ES-I3 (cell line): ENCODE measurements at regions not wholly inside any gene's neighbourhood (a gene's known extent, or its start where the extent isn't known, plus 50 kb on each side); places are given as distances from the start of the nearest gene placed in this dataset.
A peak's percentile ranks its signal among the peaks of the same experiment; 100 is the strongest.

ENCODE experiments used
- H3K36me3 ChIP-seq: 2 replicates; pipeline ENCODE4 v1.6.1; 2013; ENCODE audit warnings: mild to moderate bottlenecking, low read length, control low read depth, moderate library complexity; ENCODE audit not compliant: insufficient read depth
- H3K4me1 ChIP-seq: 2 replicates; pipeline ENCODE4 v1.6.1; 2013; ENCODE audit warnings: mild to moderate bottlenecking, control low read depth, low read length; ENCODE audit not compliant: insufficient read depth
- H3K9ac ChIP-seq: 2 replicates; pipeline ENCODE4 v1.6.1; 2013; ENCODE audit warnings: low read depth, mild to moderate bottlenecking, low read length, moderate library complexity
- H3K9me3 ChIP-seq: 2 replicates; pipeline ENCODE4 v1.6.1; 2013; ENCODE audit warnings: mild to moderate bottlenecking, low read length, moderate library complexity; ENCODE audit not compliant: control insufficient read depth, insufficient read depth

DNA sequence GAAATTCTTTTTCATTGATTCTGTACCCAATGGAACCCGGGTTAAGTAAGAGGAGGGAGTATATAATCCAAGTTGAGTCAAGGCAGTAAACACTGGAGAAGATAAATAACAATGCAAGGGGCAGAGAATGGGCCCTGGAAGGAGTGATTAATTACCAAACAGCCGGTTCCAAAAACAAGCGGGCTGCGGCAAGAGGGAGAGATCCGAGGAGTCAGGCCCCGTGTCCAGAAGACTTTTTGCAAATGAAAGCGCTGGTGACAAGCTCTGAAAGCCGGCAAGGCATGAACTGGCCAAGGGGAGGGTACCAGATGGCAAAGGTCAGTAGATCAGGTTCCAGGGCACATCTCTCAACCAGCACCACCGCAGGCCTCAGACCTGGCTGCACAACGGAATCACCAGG, 294.9 kb downstream of the BCOR start:
- Histone ChIP-seq H3K9me3 (no peaks in the 10 kb centered on the region), H3K4me1 (peaks cover 15% of the 10 kb centered on the region), H3K9ac (no peak overlapping the region), H3K36me3 (no peaks in the 10 kb centered on the region)

DNA sequence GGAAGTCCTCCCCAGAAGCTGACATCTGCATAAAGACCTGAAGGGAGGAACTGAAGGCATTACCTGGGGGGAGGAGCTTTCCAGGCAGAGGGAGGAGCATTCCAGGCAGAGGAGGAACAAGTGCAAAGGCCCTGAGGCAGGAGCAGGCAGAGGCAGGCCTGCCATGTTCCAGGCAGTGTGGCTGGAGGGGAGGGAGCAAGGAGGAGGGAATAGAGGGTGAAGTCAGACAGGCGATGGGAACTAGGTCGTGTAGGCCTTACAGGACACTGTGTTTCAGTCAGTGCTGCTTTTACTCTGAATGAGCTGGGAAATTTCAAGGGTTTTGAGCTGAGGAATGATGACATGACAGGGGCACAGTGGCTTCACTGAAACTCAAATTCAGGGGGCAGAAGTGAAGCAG, 292.7 kb downstream of the BCOR start:
- H3K4me1 ChIP-seq: peaks cover 32% of the 10 kb centered on the region
- H3K9ac ChIP-seq: no peak overlapping the region
- H3K36me3 ChIP-seq: no peaks in the 10 kb centered on the region
- H3K9me3 ChIP-seq: no peaks in the 10 kb centered on the region

DNA sequence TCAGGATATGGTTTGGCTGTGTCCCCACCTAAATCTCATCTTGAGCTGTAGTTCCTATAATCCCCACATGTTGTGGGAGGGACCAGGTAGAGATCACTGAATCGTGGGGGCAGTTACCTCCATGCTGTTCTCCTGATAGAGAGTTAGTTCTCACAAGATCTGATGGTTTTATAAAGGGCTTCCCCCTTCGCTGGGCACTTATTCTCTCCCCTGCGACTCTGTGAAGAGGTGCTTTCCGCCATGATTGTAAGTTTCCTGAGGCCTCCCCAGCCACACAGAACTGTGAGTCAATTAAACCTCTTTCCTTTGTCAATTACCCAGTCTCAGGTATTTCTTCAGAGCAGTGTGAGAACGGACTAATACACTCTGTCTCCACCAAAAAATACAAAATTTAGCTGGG, 291.9 kb downstream of the BCOR start:
- H3K4me1 ChIP-seq: peaks cover 32% of the 10 kb centered on the region
- H3K9me3 ChIP-seq: no peaks in the 10 kb centered on the region
- no peaks in the 10 kb centered on the region for H3K36me3 ChIP-seq
- H3K9ac ChIP-seq: no peak overlapping the region

DNA sequence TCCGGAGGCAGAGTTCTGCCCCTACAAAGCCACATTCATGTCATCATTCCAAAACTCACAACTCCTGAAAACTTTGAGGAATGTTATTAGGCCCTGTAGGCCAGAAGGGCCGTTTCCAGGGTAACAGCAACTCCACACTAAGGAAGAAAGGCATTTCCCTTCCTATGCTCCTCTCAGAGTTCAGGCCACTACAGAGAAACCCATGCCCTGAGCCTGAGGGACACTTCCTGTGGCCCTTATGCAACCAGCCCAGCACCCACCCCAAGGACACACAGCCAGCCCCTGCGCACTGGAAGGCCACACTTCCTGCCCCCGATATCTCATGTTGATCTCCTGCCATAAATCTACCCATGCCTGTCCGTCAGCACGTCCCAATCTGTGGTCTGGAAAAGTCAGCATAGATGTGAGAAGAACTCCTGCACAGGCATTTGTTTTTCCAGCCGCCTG, 289.3 kb downstream of the BCOR start:
- H3K36me3 ChIP-seq: no peaks in the 10 kb centered on the region
- H3K9ac ChIP-seq: no peak overlapping the region
- H3K9me3 ChIP-seq: no peaks in the 10 kb centered on the region
- H3K4me1 ChIP-seq: peaks cover 16% of the 10 kb centered on the region

DNA sequence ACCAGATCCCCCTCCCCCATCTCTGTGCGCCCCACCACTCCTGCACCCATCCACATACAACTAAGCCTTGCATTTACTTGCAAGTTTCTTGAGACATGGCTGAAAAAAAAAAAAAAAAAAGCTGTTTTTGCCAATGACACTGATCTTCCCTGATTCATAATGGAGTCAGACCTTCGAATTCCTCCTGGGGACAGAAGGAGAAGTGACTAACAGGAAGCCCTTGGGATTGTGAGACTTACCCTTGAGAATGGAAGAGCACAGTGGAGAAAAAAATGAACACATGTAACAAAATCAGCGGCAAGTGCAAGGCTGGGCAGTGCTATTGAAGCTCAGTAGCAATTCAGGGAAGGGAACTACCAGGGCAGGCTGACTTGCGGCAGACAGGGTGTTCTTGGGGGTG, 288.4 kb downstream of the BCOR start:
- H3K9ac ChIP-seq: no peak overlapping the region
- H3K36me3 ChIP-seq: no peaks in the 10 kb centered on the region
- no peaks in the 10 kb centered on the region for H3K9me3 ChIP-seq
- H3K4me1 ChIP-seq: peaks cover 16% of the 10 kb centered on the region

DNA sequence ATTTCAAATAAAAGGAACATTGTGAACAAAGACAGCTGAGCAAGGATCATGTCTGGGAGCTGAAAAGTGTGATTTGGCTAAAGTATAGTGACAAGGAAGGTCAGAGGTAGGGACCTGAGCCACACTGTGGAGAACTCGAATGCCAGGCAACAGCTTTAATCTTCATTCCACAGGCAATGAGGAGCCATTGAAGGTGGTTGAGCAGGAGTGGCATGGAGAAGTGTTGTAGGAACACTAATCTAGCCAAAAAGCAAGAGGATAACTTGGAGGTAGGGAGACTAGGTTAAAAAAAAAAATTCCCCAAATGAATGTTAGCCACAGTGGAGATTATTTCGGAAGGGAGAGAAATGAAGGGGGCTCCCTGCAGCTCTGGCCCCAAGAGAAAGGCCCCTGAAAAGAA, 286.9 kb downstream of the BCOR start:
- Histone ChIP-seq H3K4me1 (peaks cover 24% of the 10 kb centered on the region), H3K9ac (no peak overlapping the region)

DNA sequence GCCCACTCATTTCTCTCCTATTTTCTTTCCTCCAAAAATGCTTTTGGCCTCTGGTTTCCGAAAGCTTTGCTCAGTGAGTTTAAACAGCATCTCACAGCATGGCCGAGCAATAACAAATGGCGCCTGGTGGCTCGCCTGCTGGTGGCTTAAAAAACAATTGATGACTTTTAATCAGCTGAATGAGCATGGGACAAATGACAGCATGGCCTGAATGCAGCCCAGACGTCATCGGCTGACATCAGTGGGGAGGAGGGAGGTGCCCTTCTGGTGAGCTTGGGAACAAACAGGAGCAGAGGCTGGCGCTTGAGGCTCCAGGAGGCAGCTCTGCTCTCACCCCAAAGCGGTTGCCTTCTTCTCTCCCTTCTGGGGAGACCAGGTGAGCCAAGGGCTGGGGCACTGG, 286.4 kb downstream of the BCOR start:
- no peaks in the 10 kb centered on the region for H3K9me3 ChIP-seq
- H3K9ac ChIP-seq: no peak overlapping the region
- peaks cover 29% of the 10 kb centered on the region for H3K4me1 ChIP-seq
- H3K36me3 ChIP-seq: no peaks in the 10 kb centered on the region

More for the DNA sequence above, 286.9 kb downstream of the BCOR start:
- Histone ChIP-seq H3K36me3 (no peaks in the 10 kb centered on the region), H3K9me3 (no peaks in the 10 kb centered on the region)

DNA sequence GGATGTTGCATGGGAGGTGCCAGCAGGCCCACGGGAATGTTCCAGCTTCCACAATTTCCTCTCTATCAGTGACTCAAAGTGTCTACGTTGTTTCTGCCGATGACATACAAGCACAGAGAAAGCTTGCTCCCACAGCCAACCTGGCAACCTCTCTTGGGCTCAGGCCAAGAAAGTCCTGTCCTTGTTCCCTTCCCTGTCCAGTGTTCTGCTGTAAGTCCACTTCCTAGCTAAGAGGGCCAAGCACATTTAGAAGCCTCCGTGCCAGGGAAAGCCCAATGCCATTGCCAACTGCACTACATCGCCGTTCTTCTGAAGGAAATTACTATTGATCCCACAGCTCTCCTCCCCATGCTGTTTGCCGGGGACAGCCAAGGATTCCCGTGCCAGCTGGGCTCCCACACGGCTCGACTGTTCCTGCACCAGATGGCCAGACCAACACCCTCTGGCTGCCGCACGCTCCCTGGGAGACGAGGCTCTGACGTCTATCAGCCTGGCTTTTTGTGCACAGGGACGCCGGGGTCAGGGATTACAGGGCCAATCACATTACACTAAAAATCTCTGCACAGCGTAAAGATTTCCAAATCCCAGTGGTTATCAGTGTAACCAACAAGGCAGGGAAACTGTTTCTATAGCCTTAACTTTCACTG, 284.0 kb downstream of the BCOR start:
- Histone ChIP-seq H3K9ac (no peak overlapping the region), H3K4me1 (peaks cover 40% of the 10 kb centered on the region)

DNA sequence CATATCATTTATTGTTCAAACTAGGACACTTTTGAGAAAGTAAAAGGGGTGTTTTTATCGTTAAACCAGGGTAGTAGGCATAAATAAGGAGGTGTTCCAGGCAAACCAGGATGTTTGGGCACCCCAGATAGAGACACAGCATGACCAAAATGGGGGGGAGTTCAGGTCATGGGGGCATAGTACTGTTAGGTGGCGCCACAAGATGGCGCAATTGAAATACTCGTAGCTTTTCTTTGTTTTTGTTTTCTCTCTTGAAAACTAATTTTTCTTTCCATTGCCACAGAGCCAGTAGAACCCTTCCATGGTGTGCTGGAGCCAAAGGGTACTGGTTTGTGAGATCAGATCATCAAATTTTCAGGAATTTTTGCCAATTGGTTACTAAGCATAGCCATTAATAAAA, 283.4 kb downstream of the BCOR start:
- peaks cover 40% of the 10 kb centered on the region for H3K4me1 ChIP-seq
- no peaks in the 10 kb centered on the region for H3K36me3 ChIP-seq
- no peak overlapping the region for H3K9ac ChIP-seq
- no peaks in the 10 kb centered on the region for H3K9me3 ChIP-seq

More for the DNA sequence above, 284.0 kb downstream of the BCOR start:
- H3K9me3 ChIP-seq: no peaks in the 10 kb centered on the region
- H3K36me3 ChIP-seq: no peaks in the 10 kb centered on the region

DNA sequence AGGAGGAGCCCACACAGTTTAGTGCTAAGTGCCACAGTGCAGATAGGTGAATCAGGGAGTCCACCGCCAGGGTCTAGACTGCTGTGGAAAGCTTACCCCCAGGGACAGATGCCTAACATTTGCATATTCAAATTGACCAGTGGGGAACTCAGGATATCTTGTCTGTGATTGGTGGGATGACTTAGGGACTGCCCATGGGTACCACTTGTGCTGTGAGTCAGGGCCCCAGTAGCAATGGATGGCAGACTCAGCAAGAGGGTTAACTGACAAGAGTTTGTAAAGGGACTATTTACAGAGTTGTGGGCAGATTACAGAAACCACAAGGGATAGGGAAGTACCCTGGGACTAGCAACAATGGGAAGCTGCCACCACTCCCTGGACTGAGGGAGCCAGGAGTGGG, 282.1 kb downstream of the BCOR start:
- Histone ChIP-seq H3K4me1 (peaks cover 42% of the 10 kb centered on the region), H3K36me3 (no peaks in the 10 kb centered on the region), H3K9me3 (no peaks in the 10 kb centered on the region), H3K9ac (no peak overlapping the region)

DNA sequence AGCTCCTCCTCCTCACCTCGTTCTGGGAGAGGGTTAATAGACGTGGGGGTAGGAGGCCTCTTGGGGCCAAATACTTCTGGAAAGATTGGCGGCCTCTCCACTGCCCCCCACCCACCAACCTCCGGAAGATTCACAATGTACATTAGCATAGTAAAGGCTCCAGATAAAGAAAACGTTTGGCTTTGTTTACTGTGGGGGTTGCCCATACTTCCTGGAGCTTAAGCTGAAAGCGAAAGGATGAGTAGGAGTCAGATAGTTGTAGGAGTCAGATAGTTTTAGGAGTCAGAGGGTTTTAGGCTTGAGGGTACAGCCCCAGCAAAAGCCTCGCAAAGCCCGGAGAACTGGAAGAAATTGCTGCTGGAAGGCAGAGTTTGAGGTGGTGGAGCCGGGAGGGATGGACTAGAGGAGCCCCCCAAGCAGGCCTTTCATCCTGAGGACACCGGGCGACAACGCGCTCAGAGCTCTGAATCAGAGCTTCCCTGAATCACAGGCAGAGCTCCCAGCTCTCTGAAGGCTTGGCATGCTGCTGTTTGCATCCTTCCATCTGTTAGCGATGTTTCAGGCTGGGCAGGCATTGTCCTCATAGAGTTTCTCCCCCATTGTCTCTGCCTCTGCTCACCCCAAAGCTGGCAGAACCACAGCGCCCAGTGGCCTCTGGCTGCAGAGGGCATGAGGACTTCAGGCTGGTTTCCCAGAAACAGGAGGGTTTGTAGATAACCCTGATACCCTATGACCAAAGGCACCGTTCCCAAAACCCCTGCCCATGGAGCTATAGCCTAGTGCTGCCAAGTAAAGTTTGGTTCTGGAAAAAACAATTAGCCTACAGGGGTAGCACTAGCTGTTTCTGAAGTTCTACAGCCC, 280.7 kb downstream of the BCOR start:
- Histone ChIP-seq H3K9ac (peak overlapping the region; percentile 50), H3K9me3 (no peaks in the 10 kb centered on the region), H3K36me3 (no peaks in the 10 kb centered on the region), H3K4me1 (peaks cover 46% of the 10 kb centered on the region)

DNA sequence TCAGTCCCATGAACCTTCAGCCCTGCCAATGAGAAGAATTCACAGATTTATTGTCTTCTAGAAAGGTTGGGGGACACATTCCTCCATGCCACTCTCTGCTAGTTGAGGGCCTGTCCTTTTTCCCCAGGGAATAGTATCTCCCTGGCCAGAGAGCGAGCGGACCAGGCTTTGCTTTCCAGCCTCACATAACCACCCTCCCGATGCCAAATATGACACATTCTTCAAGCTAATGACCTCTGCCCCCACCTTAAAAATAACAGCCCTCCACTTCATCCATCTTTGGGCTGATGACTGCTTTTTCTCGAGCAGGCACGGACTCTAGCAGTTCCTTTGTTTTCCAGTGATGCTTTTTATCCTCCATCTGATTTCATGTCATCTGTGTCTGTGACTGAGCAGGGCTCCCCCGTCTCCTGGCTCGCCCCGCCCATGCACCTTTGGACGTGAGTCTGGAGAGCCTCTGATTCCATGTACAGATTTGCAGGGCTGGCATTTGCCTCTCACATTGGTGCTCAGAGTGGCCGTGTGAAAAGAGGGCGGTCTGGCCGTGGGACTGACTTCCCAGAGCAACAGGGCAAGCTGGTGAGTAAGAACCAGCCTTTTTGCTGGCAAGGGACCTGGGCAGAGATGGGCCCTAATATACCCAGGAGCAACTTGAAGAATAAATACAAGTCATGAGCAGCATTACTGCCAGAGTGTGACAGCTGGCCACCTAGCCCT, 279.8 kb downstream of the BCOR start:
- peaks cover 50% of the 10 kb centered on the region for H3K4me1 ChIP-seq

DNA sequence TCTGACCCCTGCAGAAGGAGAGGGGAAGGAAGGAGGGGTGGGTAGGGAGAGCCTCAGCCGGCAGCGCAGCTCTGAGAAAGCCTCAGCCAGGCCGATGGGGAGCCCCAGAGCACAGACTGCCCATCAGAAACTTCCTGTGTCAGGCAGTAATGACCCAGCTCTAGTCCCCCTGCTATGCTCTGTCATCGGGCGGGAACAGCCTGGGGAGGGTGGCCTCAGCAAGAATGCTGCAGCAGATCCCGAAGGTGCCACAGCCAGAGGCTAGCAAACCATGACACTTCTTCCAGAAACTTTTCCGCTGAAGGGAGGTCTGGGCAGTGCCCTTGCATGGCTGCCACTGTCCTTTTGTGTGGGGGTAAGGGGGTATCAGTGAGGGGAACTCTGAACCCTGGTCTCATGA, 279.0 kb downstream of the BCOR start:
- Histone ChIP-seq H3K9ac (peak overlapping the region; percentile 26; the same call in 1 of the 2 replicates), H3K9me3 (0 out of 2 replicates have a peak, but pooled peaks cover 6% of the 10 kb centered on the region), H3K4me1 (peaks cover 50% of the 10 kb centered on the region), H3K36me3 (no peaks in the 10 kb centered on the region)

More for the DNA sequence above, 279.8 kb downstream of the BCOR start:
- H3K9ac ChIP-seq: peak overlapping the region; percentile 50
- H3K9me3 ChIP-seq: no peaks in the 10 kb centered on the region
- no peaks in the 10 kb centered on the region for H3K36me3 ChIP-seq
